ENCODE measurements at regions not wholly inside any gene's neighbourhood (a gene's known extent, or its start where the extent isn't known, plus 50 kb on each side); places are given as distances from the start of the nearest gene placed in this dataset.

- Histone ChIP-seq H3K4me3 (no peak overlapping the region), H3K27ac (no peak overlapping the region), H3K9me3 (peaks cover 0 to 26% of the 10 kb centered on the region in 2 donors), H3K27me3 (no peaks in the 10 kb centered on the region), H3K4me1 (no peaks in the 10 kb centered on the region), H3K36me3 (no peaks in the 10 kb centered on the region)
- TF ChIP-seq, protein P1, sequence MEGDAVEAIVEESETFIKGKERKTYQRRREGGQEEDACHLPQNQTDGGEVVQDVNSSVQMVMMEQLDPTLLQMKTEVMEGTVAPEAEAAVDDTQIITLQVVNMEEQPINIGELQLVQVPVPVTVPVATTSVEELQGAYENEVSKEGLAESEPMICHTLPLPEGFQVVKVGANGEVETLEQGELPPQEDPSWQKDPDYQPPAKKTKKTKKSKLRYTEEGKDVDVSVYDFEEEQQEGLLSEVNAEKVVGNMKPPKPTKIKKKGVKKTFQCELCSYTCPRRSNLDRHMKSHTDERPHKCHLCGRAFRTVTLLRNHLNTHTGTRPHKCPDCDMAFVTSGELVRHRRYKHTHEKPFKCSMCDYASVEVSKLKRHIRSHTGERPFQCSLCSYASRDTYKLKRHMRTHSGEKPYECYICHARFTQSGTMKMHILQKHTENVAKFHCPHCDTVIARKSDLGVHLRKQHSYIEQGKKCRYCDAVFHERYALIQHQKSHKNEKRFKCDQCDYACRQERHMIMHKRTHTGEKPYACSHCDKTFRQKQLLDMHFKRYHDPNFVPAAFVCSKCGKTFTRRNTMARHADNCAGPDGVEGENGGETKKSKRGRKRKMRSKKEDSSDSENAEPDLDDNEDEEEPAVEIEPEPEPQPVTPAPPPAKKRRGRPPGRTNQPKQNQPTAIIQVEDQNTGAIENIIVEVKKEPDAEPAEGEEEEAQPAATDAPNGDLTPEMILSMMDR (IDR thresholded peaks at IDR 0.05): no peak
- ATAC-seq: no peak
- intact Hi-C loops (cut with DNase I): no loop called here
- no peak for DNase-seq
Observed at GRCh38 chr7:156590212-156590611, 50.4 kb upstream of the RNF32 start.

- H3K36me3 ChIP-seq: no peaks in the 10 kb centered on the region
- TF ChIP-seq, protein P1 (IDR thresholded peaks at IDR 0.05): no peak
- DNase-seq (no peak), ATAC-seq (no peak)
- H3K4me1 ChIP-seq: no peaks in the 10 kb centered on the region
- peaks cover 0 to 26% of the 10 kb centered on the region in 2 donors for H3K9me3 ChIP-seq
- intact Hi-C loops (cut with DNase I): no loop called here
- H3K27ac ChIP-seq: no peak overlapping the region
- H3K27me3 ChIP-seq: no peaks in the 10 kb centered on the region
- no peak overlapping the region for H3K4me3 ChIP-seq
Observed at GRCh38 chr7:156589808-156590207, 50.8 kb upstream of the RNF32 start.

GRCh38 chr7:156585926-156586325 lies 54.6 kb upstream of the RNF32 start:
- ATAC-seq: no peak
- intact Hi-C loops (cut with DNase I): no loop called here
- H3K27me3 ChIP-seq: no peaks in the 10 kb centered on the region
- no peak overlapping the region for H3K27ac ChIP-seq
- H3K4me3 ChIP-seq: no peak overlapping the region
- TF ChIP-seq, protein P1 (IDR thresholded peaks at IDR 0.05): no peak
- no peak for DNase-seq
- peaks cover 0 to 12% of the 10 kb centered on the region in 2 donors for H3K9me3 ChIP-seq
- no peaks in the 10 kb centered on the region for H3K4me1 ChIP-seq
- H3K36me3 ChIP-seq: no peaks in the 10 kb centered on the region

DNA sequence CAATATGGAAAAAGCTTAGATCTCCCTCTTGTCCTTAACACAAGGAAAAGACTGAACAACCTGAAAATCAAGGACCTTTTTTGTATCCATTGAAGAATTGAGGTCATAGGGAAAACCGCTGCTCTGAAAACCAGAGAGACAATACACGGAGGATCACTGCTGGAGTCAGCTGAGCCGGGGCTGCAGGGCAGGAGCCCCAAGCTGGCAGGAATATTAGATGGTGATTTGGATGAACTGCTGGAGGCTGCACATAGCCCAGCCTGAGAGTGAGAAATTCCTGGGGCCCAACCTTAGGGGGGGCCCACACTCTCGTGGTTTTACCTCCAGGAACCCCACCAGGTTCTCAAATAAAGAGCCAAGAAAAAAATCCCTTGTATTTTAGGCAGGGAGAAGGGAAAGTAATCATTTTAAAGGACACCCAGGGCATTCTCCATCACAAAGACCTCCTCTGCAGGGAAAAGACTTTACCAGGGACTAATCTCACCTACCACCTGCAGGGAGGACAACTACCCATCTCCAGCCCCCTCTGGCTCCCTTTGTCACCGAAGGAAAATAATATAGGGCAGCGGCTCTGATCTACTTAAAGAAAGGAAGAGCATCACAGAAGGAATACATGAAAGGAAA lies 55.4 kb upstream of the RNF32 start:
- H3K27me3 ChIP-seq: no peaks in the 10 kb centered on the region
- no peak overlapping the region for H3K27ac ChIP-seq
- peaks cover 0 to 12% of the 10 kb centered on the region in 2 donors for H3K9me3 ChIP-seq
- H3K36me3 ChIP-seq: no peaks in the 10 kb centered on the region
- ATAC-seq (no peak), DNase-seq (no peak)
- H3K4me3 ChIP-seq: no peak overlapping the region
- intact Hi-C loops (cut with DNase I): no loop called here
- H3K4me1 ChIP-seq: no peaks in the 10 kb centered on the region
- TF ChIP-seq, protein P1 (IDR thresholded peaks at IDR 0.05): no peak

DNA sequence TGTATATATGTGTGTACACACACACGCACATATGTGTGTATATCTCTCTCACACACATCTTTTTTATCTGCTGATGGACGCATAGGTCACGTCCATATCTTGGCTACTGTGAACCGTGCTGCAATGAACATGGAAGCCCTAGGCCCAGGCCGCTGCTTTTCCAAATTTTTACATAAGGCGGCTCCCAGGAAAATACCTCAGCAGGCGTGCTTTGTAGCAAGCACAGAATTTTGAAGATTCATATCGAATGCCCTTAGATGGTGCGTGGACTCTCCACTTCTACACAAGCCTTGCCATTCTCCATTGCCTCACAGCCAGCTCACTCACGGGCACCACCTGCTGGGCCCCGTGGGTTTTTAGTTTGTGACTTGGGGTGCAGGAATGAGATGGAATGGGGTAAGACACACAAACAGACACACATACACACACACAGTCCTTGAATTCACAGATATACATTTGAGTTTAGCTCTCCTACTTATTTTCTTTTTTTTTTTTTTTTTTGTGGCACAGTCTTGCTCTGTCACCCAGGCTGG lies 57.9 kb upstream of the RNF32 start:
- Histone ChIP-seq H3K27ac (no peak overlapping the region), H3K4me1 (no peaks in the 10 kb centered on the region), H3K27me3 (no peaks in the 10 kb centered on the region), H3K36me3 (no peaks in the 10 kb centered on the region), H3K9me3 (peaks cover 0 to 12% of the 10 kb centered on the region in 2 donors), H3K4me3 (no peak overlapping the region)
- TF ChIP-seq, protein P1 (IDR thresholded peaks at IDR 0.05): no peak
- intact Hi-C loops (cut with DNase I): no loop called here
- DNase-seq (no peak), ATAC-seq (no peak)

Data from left lung (tissue), 4 donors.